Spinal cord (tissue), 9 donors: ENCODE measurements at regions not wholly inside any gene's neighbourhood (a gene's known extent, or its start where the extent isn't known, plus 50 kb on each side); places are given as distances from the start of the nearest gene placed in this dataset.
"Not testable (repeated sequence)": the region's sequence is repeated elsewhere in the genome, so short reads cannot be mapped to it uniquely, and the experiment has no call there.

ENCODE experiments used
- DNase-seq, 6 donors: peaks; one replicate each; pipeline versions ENCODE4 v3.0.0 to v3.0.0-alpha.2; 2013 to 2015; ENCODE audit warnings: low spot score in 6 of 6, low read depth in 4 of 6
- H3K27ac ChIP-seq: one replicate; pipeline ENCODE4 v1.5.1; 2013; ENCODE audit warnings: low read depth, low read length, control low read depth
- H3K27me3 ChIP-seq: one replicate; pipeline ENCODE4 v1.6.1; 2013; ENCODE audit warnings: low read length; ENCODE audit not compliant: control insufficient read depth, insufficient read depth
- H3K36me3 ChIP-seq: one replicate; pipeline ENCODE4 v1.6.1; 2013; ENCODE audit warnings: low read length; ENCODE audit not compliant: control insufficient read depth, insufficient read depth
- H3K4me1 ChIP-seq: one replicate; pipeline ENCODE4 v1.6.1; 2013; ENCODE audit warnings: low read length; ENCODE audit not compliant: control insufficient read depth, insufficient read depth
- H3K4me3 ChIP-seq: one replicate; pipeline ENCODE4 v1.5.1; 2013; ENCODE audit warnings: low read depth, low read length, control low read depth
- H3K9me3 ChIP-seq: one replicate; pipeline ENCODE4 v1.6.1; 2013; ENCODE audit warnings: low read length; ENCODE audit not compliant: control insufficient read depth, insufficient read depth
- WGBS: methylation state at CpG from one replicate; pipeline ENCODE4 v1.1.5; 2013; ENCODE audit warnings: missing lambda C conversion rate; ENCODE audit not compliant: insufficient coverage; 5-methylcytosine and 5-hydroxymethylcytosine counted together
- donor health status: healthy.

DNA sequence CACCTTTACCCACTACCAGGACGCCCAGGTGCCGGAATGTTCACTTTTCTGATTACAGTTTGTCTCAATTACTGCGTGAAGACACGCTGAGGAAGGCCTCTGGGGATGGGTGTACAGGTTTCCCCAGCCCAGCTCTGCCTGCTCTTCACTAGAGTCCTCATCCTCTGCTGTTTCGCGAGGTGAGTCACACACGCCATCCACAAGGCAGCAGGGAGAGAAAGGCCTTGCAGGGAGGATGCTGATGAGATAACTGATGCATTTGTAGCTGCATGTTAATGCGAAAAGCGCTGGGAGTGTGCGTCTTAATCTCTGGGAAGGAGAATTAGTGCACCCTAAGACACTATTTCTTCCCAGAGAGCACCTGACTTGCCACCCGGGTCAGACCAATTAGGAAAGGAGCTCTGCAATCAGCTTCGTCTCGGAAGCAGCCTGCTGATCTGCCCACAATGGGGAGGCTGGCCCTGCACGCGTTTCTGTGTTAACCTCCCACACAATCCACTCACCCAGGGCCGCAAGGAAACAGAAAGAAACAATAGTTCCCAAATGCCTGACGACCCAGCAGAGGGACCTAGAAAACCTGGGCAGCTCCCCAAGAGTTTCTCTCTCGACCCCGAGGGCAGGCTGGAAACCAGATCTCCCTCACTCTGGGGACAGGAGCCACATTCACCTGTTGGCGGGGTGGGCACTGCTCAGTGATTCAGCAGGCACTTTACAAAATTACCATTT, 578.7 kb downstream of the GLRX3 start:
- Histone ChIP-seq H3K9me3 (no peaks in the 10 kb centered on the region), H3K27me3 (no peaks in the 10 kb centered on the region), H3K27ac (no peak overlapping the region), H3K4me1 (peaks cover 9% of the 10 kb centered on the region), H3K4me3 (no peak overlapping the region), H3K36me3 (no peaks in the 10 kb centered on the region)
- WGBS: 60% methylated on average over 15 of the region's 20 CpGs
- DNase-seq: peak in 1 of 6 donors; percentile 65

DNA sequence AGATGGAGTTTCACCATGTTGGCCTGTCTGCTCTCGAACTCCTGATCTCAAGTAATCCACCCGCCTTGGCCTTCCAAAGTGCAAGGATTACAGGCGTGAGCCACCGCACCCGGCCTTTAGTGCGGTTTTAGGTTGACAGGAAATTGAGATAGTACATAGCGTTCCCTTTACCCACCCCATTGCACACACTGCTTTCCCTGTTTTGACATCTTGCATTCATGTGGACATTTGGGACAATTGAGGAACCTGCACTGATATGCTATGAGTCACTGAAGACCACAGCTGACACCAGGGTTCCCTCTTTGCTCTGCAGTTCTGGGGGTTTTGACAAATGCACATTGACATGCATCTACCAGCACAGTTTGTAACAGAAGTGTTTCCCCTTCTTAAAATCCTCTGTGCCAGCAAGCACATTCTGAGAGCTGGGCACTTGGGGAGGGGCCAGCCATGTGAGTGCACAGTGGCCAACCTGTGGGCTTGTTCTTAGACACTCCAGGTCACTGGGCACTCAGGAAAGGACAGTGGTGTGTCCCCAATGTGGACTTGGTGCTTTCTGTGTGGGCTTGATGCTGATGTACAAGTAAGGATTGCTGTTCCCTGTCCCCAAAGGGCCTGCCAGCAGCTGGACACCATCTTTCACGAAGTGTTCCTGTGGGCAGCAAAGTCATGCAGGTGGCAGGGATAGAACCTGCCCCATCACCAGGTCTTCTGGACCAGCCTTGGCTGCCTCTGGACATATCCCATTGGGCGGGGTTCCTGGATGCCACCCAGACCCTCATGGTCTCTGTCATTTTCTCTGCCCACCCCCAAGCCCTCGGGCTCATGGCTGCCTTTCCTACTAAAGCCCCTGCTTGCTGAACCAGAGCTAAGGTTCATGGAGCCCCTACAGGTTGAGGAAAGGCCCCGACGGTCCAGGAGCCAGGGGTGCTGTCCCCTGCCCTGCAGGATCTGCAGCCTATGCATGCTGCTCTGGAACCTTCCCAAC, 579.8 kb downstream of the GLRX3 start:
- no peak overlapping the region for H3K27ac ChIP-seq

DNA sequence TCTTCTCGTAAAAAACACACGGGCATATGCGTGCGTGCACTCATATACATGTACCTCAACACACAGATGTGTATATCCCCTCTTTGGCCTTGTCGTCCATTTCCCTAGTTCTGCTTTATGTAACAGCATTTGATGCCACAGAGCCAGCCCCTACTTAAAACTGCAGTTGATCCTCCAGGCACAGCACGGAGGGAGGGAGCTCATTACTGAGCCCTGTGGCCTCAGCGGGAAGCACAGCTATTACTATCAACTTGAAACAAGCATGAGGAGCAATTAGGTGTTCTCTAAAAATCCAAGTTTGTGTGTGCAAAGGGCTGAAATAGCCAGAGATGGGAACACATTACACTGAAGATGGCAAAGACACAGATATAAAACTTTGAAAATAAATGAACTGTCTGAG, 580.9 kb downstream of the GLRX3 start:
- 50% methylated on average over 7 of the region's 7 CpGs for WGBS
- H3K9me3 ChIP-seq: no peaks in the 10 kb centered on the region
- H3K27me3 ChIP-seq: no peaks in the 10 kb centered on the region
- H3K36me3 ChIP-seq: no peaks in the 10 kb centered on the region
- peaks cover 9% of the 10 kb centered on the region for H3K4me1 ChIP-seq
- peak in 2 of 6 donors; percentile 17 to 83 for DNase-seq
- H3K27ac ChIP-seq: no peak overlapping the region
- no peak overlapping the region for H3K4me3 ChIP-seq

More for the DNA sequence above, 579.8 kb downstream of the GLRX3 start:
- no peak for DNase-seq
- no peaks in the 10 kb centered on the region for H3K36me3 ChIP-seq
- H3K4me3 ChIP-seq: no peak overlapping the region
- H3K27me3 ChIP-seq: no peaks in the 10 kb centered on the region
- WGBS: 88% methylated on average over 9 of the region's 12 CpGs
- no peaks in the 10 kb centered on the region for H3K9me3 ChIP-seq
- peaks cover 9% of the 10 kb centered on the region for H3K4me1 ChIP-seq

DNA sequence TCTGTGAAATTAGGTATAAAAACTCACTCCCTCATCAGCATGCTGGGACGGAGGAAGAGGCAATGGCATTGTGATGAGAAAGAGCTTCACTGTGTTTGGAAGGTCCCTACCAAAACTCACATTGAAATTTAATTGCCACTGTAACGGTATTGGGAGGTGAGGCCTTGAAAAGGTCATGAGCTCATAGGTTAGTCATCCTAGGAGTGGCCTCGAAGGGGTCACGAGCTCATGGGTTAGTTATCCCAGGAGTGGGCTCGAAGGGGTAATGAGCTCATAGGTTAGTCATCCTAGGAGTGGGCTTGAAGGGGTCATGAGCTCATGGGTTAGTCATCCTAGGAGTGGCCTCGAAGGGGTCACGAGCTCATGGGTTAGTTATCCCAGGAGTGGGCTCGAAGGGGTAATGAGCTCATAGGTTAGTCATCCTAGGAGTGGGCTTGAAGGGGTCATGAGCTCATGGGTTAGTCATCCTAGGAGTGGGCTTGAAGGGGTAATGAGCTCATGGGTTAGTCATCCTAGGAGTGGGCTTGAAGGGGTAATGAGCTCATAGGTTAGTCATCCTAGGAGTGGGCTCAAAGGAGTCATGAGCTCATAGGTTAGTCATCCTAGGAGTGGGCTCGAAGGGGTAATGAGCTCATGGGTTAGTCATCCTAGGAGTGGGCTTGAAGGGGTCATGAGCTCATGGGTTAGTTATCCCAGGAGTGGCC, 582.7 kb downstream of the GLRX3 start:
- H3K9me3 ChIP-seq, DNase-seq, H3K27ac ChIP-seq, H3K4me1 ChIP-seq, H3K27me3 ChIP-seq, H3K36me3 ChIP-seq, H3K4me3 ChIP-seq: not testable (repeated sequence)
- 97% methylated on average over 5 of the region's 9 CpGs for WGBS

DNA sequence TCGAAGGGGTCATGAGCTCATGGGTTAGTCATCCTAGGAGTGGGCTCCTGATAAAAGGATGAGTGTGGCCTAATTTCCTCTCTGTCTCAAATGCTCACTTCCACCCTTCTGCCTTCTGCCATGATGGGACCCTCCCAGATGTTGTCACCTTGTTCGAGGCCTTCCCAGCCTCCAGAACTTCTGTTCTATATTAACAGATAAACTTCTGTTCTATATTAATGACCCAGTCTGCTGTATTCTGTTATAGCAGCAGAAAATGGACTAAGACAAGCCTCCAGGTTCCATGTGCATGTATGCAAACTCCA, 583.2 kb downstream of the GLRX3 start:
- no peaks in the 10 kb centered on the region for H3K9me3 ChIP-seq
- H3K27ac ChIP-seq: no peak overlapping the region
- no peak overlapping the region for H3K4me3 ChIP-seq
- DNase-seq: no peak
- H3K4me1 ChIP-seq: peaks cover 9% of the 10 kb centered on the region
- H3K27me3 ChIP-seq: no peaks in the 10 kb centered on the region
- no CpG with 5 or more reads among the region's 2 CpGs for WGBS
- no peaks in the 10 kb centered on the region for H3K36me3 ChIP-seq

DNA sequence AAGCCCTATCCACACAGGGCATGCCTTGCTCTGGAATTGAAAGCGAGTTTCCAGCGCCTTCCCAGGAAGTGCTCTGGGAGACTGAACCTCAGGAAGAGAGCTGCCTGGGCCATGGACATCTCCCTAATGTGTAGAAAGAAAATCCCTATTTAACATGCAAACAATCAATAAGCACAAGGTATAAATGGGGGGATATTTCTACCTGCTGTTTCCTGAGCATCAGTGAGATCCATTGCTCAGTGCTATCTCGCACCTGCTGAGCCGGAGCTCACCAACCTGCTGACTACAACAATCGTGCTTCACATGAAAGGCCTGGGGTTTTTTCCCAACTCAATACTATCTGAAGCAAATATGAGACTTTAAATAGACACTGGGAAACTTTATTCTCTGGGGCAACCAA, 584.0 kb downstream of the GLRX3 start:
- Histone ChIP-seq H3K4me3 (no peak overlapping the region), H3K36me3 (no peaks in the 10 kb centered on the region), H3K4me1 (peaks cover 9% of the 10 kb centered on the region), H3K27ac (no peak overlapping the region), H3K27me3 (no peaks in the 10 kb centered on the region), H3K9me3 (no peaks in the 10 kb centered on the region)
- 86% methylated on average over 3 of the region's 5 CpGs for WGBS
- DNase-seq: peak in 1 of 6 donors; percentile 35

DNA sequence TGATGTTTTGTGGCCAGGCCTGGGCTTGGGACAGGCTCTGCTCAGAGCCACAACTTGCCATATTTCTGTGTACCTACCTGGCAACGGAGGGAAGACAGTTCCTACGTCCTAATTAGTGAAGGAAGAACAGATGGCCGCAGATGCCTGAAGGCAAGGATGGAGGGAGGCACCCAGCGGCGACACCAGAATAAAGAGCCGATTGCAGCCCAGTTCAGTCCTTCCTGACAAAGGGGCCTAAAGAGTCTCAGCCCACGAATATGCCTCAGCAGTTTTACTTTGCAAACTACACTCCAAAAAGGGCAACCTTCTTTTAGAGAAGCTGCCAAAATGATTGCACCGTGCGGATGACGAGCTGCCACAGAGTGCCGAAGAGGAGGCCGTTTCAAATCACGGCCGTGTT, 585.8 kb downstream of the GLRX3 start:
- 38% methylated on average over 14 of the region's 14 CpGs for WGBS
- H3K27me3 ChIP-seq: no peaks in the 10 kb centered on the region
- no peak overlapping the region for H3K27ac ChIP-seq
- H3K4me1 ChIP-seq: peaks cover 4% of the 10 kb centered on the region
- H3K9me3 ChIP-seq: no peaks in the 10 kb centered on the region
- DNase-seq: peak in 2 of 6 donors; percentile 49 to 57
- no peak overlapping the region for H3K4me3 ChIP-seq
- no peaks in the 10 kb centered on the region for H3K36me3 ChIP-seq

DNA sequence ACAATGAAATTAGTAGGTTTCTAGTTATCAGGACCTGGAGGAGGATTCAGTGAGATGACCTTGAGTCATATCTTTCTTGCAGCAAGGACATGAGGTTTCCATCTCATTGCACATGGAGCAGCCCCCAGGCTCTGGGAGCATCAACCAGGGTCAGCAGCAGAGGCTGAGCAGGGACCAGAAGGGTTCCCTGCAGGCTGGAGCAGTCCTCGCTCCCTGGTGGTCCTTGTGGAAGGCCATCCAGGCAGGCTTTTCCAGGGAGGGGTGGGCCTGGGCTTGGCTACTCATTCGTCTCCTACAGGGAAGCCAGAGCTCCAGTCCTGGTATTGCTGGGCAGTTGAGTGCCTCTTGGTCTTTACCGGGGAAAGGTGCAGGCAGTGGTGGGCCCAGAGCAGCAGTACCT, 587.5 kb downstream of the GLRX3 start:
- Histone ChIP-seq H3K27ac (no peak overlapping the region), H3K4me1 (peaks cover 17% of the 10 kb centered on the region), H3K9me3 (no peaks in the 10 kb centered on the region), H3K36me3 (no peaks in the 10 kb centered on the region), H3K27me3 (no peaks in the 10 kb centered on the region), H3K4me3 (no peak overlapping the region)
- 91% methylated on average over 3 of the region's 3 CpGs for WGBS
- DNase-seq: no peak

DNA sequence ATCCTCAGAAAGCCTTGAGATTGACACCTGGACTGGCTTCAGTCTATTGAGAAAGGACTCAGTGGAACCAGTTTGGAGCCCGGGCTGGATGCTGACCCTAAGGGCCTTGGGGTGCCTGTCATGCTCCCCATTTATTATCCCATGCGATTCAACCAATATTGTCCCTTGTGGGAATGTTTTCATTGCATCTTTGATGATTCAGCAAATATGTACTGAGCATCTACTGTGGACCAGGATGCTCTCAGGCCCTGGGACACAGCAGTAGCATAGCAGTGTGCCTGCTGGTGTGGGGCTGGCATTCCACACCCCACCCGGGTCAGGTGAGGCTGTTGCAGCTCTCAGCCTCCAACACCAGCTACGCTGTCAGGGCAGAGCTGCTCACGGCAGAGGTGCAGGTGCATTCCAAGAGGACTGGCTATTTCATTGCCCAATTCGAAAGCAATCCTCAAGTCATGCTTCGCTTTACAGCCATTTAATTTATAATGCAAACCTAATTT, 586.0 kb downstream of the TCERG1L start:
- Histone ChIP-seq H3K36me3 (no peaks in the 10 kb centered on the region), H3K4me3 (no peak overlapping the region), H3K9me3 (no peaks in the 10 kb centered on the region), H3K27ac (no peak overlapping the region), H3K27me3 (no peaks in the 10 kb centered on the region), H3K4me1 (peaks cover 19% of the 10 kb centered on the region)
- WGBS: 95% methylated on average over 5 of the region's 7 CpGs
- DNase-seq: no peak
